ENCODE measurements at regions not wholly inside any gene's neighbourhood (a gene's known extent, or its start where the extent isn't known, plus 50 kb on each side); places are given as distances from the start of the nearest gene placed in this dataset.

- no peak overlapping the region for H3K27ac ChIP-seq
- intact Hi-C loops (cut with DNase I): no loop called here
- TF ChIP-seq POLR2A (IDR thresholded peaks at IDR 0.05) (no peak), CTCF (IDR thresholded peaks at IDR 0.05) (no peak)
Measured at GRCh38 chr10:83801983-83802382, 337.3 kb upstream of the GHITM start.

GRCh38 chr10:83806717-83807116 lies 332.6 kb upstream of the GHITM start:
- H3K27ac ChIP-seq: no peak overlapping the region
- no peaks in the 10 kb centered on the region for H3K27me3 ChIP-seq
- peaks cover 0 to 5% (median 0%) of the 10 kb centered on the region in 12 donors for H3K9me3 ChIP-seq
- intact Hi-C loops (cut with DNase I): no loop called here
- H3K4me3 ChIP-seq: no peak overlapping the region
- no peaks in the 10 kb centered on the region for H3K4me1 ChIP-seq
- no peaks in the 10 kb centered on the region for H3K36me3 ChIP-seq
- DNase-seq (no peak), ATAC-seq (no peak)
- TF ChIP-seq POLR2A (IDR thresholded peaks at IDR 0.05) (no peak), CTCF (IDR thresholded peaks at IDR 0.05) (no peak)

More at GRCh38 chr10:83801983-83802382, 337.3 kb upstream of the GHITM start:
- Histone ChIP-seq H3K4me1 (no peaks in the 10 kb centered on the region), H3K27me3 (no peaks in the 10 kb centered on the region), H3K9me3 (peaks cover 0 to 23% (median 7%) of the 10 kb centered on the region in 12 donors), H3K36me3 (no peaks in the 10 kb centered on the region), H3K4me3 (no peak overlapping the region)
- DNase-seq: no peak
- no peak for ATAC-seq

GRCh38 chr10:83809001-83809400 lies 330.3 kb upstream of the GHITM start:
- no peaks in the 10 kb centered on the region for H3K9me3 ChIP-seq
- no peaks in the 10 kb centered on the region for H3K4me1 ChIP-seq
- DNase-seq (no peak), ATAC-seq (no peak)
- no peak overlapping the region for H3K4me3 ChIP-seq
- no peaks in the 10 kb centered on the region for H3K36me3 ChIP-seq
- H3K27ac ChIP-seq: no peak overlapping the region
- no peak for TF ChIP-seq POLR2A (IDR thresholded peaks at IDR 0.05)
- TF ChIP-seq CTCF (IDR thresholded peaks at IDR 0.05): no peak
- intact Hi-C loops (cut with DNase I): no loop called here
- 86 to 96% (median 87%) methylated on average over 2 of the region's 2 CpGs for WGBS, 4 donors
- H3K27me3 ChIP-seq: no peaks in the 10 kb centered on the region

- peaks cover 0 to 29% (median 0%) of the 10 kb centered on the region in 12 donors for H3K4me1 ChIP-seq
- no peaks in the 10 kb centered on the region for H3K27me3 ChIP-seq
- ATAC-seq: no peak
- 52 to 74% (median 63%) methylated on average over 2 of the region's 2 CpGs for WGBS, 4 donors
- no peak for DNase-seq
- intact Hi-C loops (cut with DNase I): no loop called here
- TF ChIP-seq CTCF (IDR thresholded peaks at IDR 0.05) (no peak), POLR2A (IDR thresholded peaks at IDR 0.05) (no peak)
- H3K4me3 ChIP-seq: no peak overlapping the region
- H3K27ac ChIP-seq: no peak overlapping the region
- peaks cover 0 to 9% (median 0%) of the 10 kb centered on the region in 12 donors for H3K9me3 ChIP-seq
- no peaks in the 10 kb centered on the region for H3K36me3 ChIP-seq
Measured at GRCh38 chr10:83816942-83817341, 322.4 kb upstream of the GHITM start.

All from heart left ventricle (tissue), 16 donors.